GM23248 (cell line): ENCODE measurements at regions not wholly inside any gene's neighbourhood (a gene's known extent, or its start where the extent isn't known, plus 50 kb on each side); places are given as distances from the start of the nearest gene placed in this dataset.

Experiments used
- EZH2 ChIP-seq: fragments of 200-600 bp; sonication (generic); IDR thresholded peaks from 2 replicates; pipeline ENCODE4 v1.6.1; 2018; ENCODE audit warnings: antibody characterized with exemption, mild to moderate bottlenecking; ENCODE audit not compliant: insufficient read depth, poor library complexity, severe bottlenecking
- EZH2phosphoT487 ChIP-seq: fragments of 200-600 bp; sonication (generic); IDR thresholded peaks from 2 replicates; pipeline ENCODE4 v1.6.1; 2018; ENCODE audit warnings: antibody characterized with exemption, moderate library complexity, mild to moderate bottlenecking, low read depth; ENCODE audit not compliant: insufficient read depth

- TF ChIP-seq EZH2phosphoT487 (no peak), EZH2 (no peak)
Measured at GRCh38 chr5:155759984-155760383, 567.0 kb upstream of the SGCD start.
